Mesenchymal stem cell (in vitro differentiated cells and primary cell): ENCODE measurements at regions not wholly inside any gene's neighbourhood (a gene's known extent, or its start where the extent isn't known, plus 50 kb on each side); places are given as distances from the start of the nearest gene placed in this dataset.

Experiments used
- DNase-seq: peaks from one replicate; pipeline ENCODE4 v3.0.0-alpha.2; 2013
- H2AFZ ChIP-seq: one replicate; pipeline ENCODE4 v1.6.1; 2013; ENCODE audit warnings: low read depth, mild to moderate bottlenecking, control low read depth, inconsistent platforms, low read length, moderate library complexity
- H2AK5ac ChIP-seq: 2 replicates; pipeline ENCODE4 v1.6.1; 2013; ENCODE audit warnings: low read length, moderate library complexity, mild to moderate bottlenecking, inconsistent platforms; ENCODE audit not compliant: severe bottlenecking
- H2BK120ac ChIP-seq: one replicate; pipeline ENCODE4 v1.6.1; 2013; ENCODE audit warnings: low read depth, mild to moderate bottlenecking, inconsistent platforms, low read length, moderate library complexity
- H2BK12ac ChIP-seq, 2 experiments: one replicate each; pipeline ENCODE4 v1.6.1; 2013; ENCODE audit warnings: inconsistent platforms in 2 of 2, low read length in 2 of 2, mild to moderate bottlenecking in 2 of 2, moderate library complexity in 2 of 2, control low read depth in 1 of 2
- H2BK15ac ChIP-seq: one replicate; pipeline ENCODE4 v1.6.1; 2013; ENCODE audit warnings: mild to moderate bottlenecking, low read depth, inconsistent platforms; ENCODE audit not compliant: poor library complexity, severe bottlenecking
- H2BK5ac ChIP-seq: 2 replicates; pipeline ENCODE4 v1.6.1; 2013; ENCODE audit warnings: low read depth, mild to moderate bottlenecking, low read length, control low read depth, inconsistent platforms; ENCODE audit not compliant: poor library complexity, severe bottlenecking
- H3K14ac ChIP-seq, 2 experiments: one replicate each; pipeline ENCODE4 v1.6.1; 2013; ENCODE audit warnings: inconsistent platforms in 2 of 2, low read length in 2 of 2, control low read depth in 1 of 2, mild to moderate bottlenecking in 1 of 2, moderate library complexity in 1 of 2
- H3K18ac ChIP-seq, 2 experiments: one replicate each; pipeline ENCODE4 v1.6.1; 2013; ENCODE audit warnings: inconsistent platforms in 2 of 2, low read length in 2 of 2, control low read depth in 1 of 2, low read depth in 1 of 2, mild to moderate bottlenecking in 1 of 2
- H3K23ac ChIP-seq, 2 experiments: one replicate each; pipeline ENCODE4 v1.6.1; 2013; ENCODE audit warnings: inconsistent platforms in 2 of 2, low read length in 2 of 2, mild to moderate bottlenecking in 2 of 2, moderate library complexity in 2 of 2, control low read depth in 1 of 2
- H3K27ac ChIP-seq: 2 replicates; pipeline ENCODE4 v1.5.1; 2013; ENCODE audit warnings: mild to moderate bottlenecking, moderate library complexity, low read length, control low read depth, inconsistent platforms; ENCODE audit not compliant: poor library complexity, severe bottlenecking
- H3K27me3 ChIP-seq, 2 experiments: 2 replicates each; pipeline versions ENCODE4 v1.6.1 to v1.7.0; 2013; ENCODE audit warnings: low read length in 2 of 2, mild to moderate bottlenecking in 2 of 2, moderate library complexity in 2 of 2, control low read depth in 1 of 2, inconsistent platforms in 1 of 2; ENCODE audit not compliant: control insufficient read depth in 1 of 2, insufficient read depth in 1 of 2
- H3K36me3 ChIP-seq, 2 experiments: 2 replicates each; pipeline versions ENCODE4 v1.6.1 to v1.7.0; 2013; ENCODE audit warnings: low read length in 2 of 2, control low read depth in 1 of 2, inconsistent platforms in 1 of 2, low read depth in 1 of 2, mild to moderate bottlenecking in 1 of 2; ENCODE audit not compliant: insufficient read depth in 2 of 2, control insufficient read depth in 1 of 2
- H3K4ac ChIP-seq, 2 experiments: one replicate each; pipeline ENCODE4 v1.6.1; 2013; ENCODE audit warnings: inconsistent platforms in 2 of 2, low read length in 2 of 2, mild to moderate bottlenecking in 2 of 2, moderate library complexity in 2 of 2, control low read depth in 1 of 2, low read depth in 1 of 2
- H3K4me1 ChIP-seq: 2 replicates; pipeline ENCODE4 v1.6.1; 2013; ENCODE audit warnings: low read depth, low read length, control low read depth; ENCODE audit not compliant: control insufficient read depth, insufficient read depth
- H3K4me2 ChIP-seq: 2 replicates; pipeline ENCODE4 v1.6.1; 2013; ENCODE audit warnings: low read length, mild to moderate bottlenecking, inconsistent platforms; ENCODE audit not compliant: poor library complexity, severe bottlenecking
- H3K4me3 ChIP-seq, 2 experiments: 2 replicates each; pipeline versions ENCODE4 v1.5.1 to v1.7.0; 2013; ENCODE audit warnings: low read length in 2 of 2, mild to moderate bottlenecking in 2 of 2, control low read depth in 1 of 2, low read depth in 1 of 2; ENCODE audit not compliant: insufficient read depth in 1 of 2
- H3K79me1 ChIP-seq: replicated peaks from 2 replicates; pipeline ENCODE4 v1.6.1; 2013; ENCODE audit warnings: mild to moderate bottlenecking, control low read depth, low read length, inconsistent platforms; ENCODE audit not compliant: poor library complexity, severe bottlenecking
- H3K9ac ChIP-seq: 2 replicates; pipeline ENCODE4 v1.7.0; 2013; ENCODE audit warnings: mild to moderate bottlenecking, low read length, moderate library complexity
- H3K9me3 ChIP-seq: 2 replicates; pipeline ENCODE4 v1.7.0; 2013; ENCODE audit warnings: mild to moderate bottlenecking, low read length; ENCODE audit not compliant: control insufficient read depth
- H4K8ac ChIP-seq: one replicate; pipeline ENCODE4 v1.6.1; 2013; ENCODE audit warnings: inconsistent platforms, mild to moderate bottlenecking, low read length, moderate library complexity
- H4K91ac ChIP-seq: one replicate; pipeline ENCODE4 v1.6.1; 2013; ENCODE audit warnings: mild to moderate bottlenecking, low read length, inconsistent platforms
- WGBS: methylation state at CpG from one replicate; pipeline ENCODE4 v1.1.7; 2013; ENCODE audit warnings: mixed read lengths; 5-methylcytosine and 5-hydroxymethylcytosine counted together

GRCh38 chr14:44820230-44820964, 141.3 kb downstream of the KLHL28 start:
- Histone ChIP-seq H4K91ac (no peak overlapping the region), H3K4me1 (no peaks in the 10 kb centered on the region), H3K18ac (peak overlapping the region in 1 of 2 experiments; percentile 44), H3K9ac (no peak overlapping the region), H2BK15ac (no peak overlapping the region), H3K27ac (no peak overlapping the region), H2BK12ac (no peak overlapping the region), H2BK5ac (no peak overlapping the region), H3K4me3 (no peak overlapping the region), H3K4ac (no peak overlapping the region), H4K8ac (no peak overlapping the region), H3K9me3 (no peaks in the 10 kb centered on the region), H2AK5ac (no peak overlapping the region), H2AFZ (no peak overlapping the region), H3K27me3 (no peaks in the 10 kb centered on the region), H3K14ac (peak overlapping the region in 1 of 2 experiments; percentile 22), H3K79me1 (no peaks in the 10 kb centered on the region), H2BK120ac (no peak overlapping the region), H3K23ac (no peak overlapping the region), H3K4me2 (no peak overlapping the region), H3K36me3 (no peaks in the 10 kb centered on the region)
- 60% methylated on average over 5 of the region's 5 CpGs for WGBS
- peak; percentile 1 for DNase-seq

- H3K23ac ChIP-seq: no peak overlapping the region
- 78% methylated on average over 2 of the region's 2 CpGs for WGBS
- no peaks in the 10 kb centered on the region for H3K79me1 ChIP-seq
- H2AFZ ChIP-seq: no peak overlapping the region
- H3K18ac ChIP-seq: no peak overlapping the region
- H3K14ac ChIP-seq: no peak overlapping the region
- H3K4ac ChIP-seq: no peak overlapping the region
- H3K9ac ChIP-seq: no peak overlapping the region
- H3K4me1 ChIP-seq: no peaks in the 10 kb centered on the region
- no peak overlapping the region for H2AK5ac ChIP-seq
- no peaks in the 10 kb centered on the region for H3K27me3 ChIP-seq
- H3K9me3 ChIP-seq: no peaks in the 10 kb centered on the region
- H2BK12ac ChIP-seq: no peak overlapping the region
- no peaks in the 10 kb centered on the region for H3K36me3 ChIP-seq
- DNase-seq: no peak
- no peak overlapping the region for H2BK15ac ChIP-seq
- no peak overlapping the region for H4K91ac ChIP-seq
- H2BK5ac ChIP-seq: no peak overlapping the region
- H2BK120ac ChIP-seq: no peak overlapping the region
- H3K27ac ChIP-seq: no peak overlapping the region
- H3K4me2 ChIP-seq: no peak overlapping the region
- H4K8ac ChIP-seq: no peak overlapping the region
- no peak overlapping the region for H3K4me3 ChIP-seq
Observed at GRCh38 chr14:44814196-44814595, 147.6 kb downstream of the KLHL28 start.

DNA sequence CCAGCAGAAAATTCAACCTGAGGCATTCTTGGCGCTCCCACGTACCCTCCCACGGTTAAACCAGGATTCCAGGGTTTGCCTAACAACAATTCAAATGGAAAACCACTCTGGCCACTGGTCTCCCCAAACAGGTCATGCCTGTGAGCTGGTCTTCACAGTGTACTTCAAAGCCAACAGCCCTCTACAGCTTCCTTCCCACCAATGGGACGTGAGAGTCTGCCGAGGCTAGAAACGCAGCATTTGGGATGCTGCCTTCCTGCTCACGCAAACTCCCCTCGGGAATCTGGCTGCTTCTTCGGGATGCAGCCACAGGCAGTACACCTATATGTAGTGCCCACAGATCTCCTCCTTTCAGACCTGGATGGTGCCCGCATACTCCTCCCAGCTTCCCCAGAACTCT, 149.1 kb downstream of the KLHL28 start:
- Histone ChIP-seq H3K4ac (no peak overlapping the region), H3K4me3 (no peak overlapping the region), H3K14ac (no peak overlapping the region), H3K4me1 (no peaks in the 10 kb centered on the region), H3K9me3 (no peaks in the 10 kb centered on the region), H3K18ac (no peak overlapping the region), H2AK5ac (no peak overlapping the region), H3K79me1 (no peaks in the 10 kb centered on the region), H4K91ac (no peak overlapping the region), H2BK15ac (no peak overlapping the region), H2BK120ac (no peak overlapping the region), H3K36me3 (no peaks in the 10 kb centered on the region), H3K4me2 (no peak overlapping the region), H2BK12ac (no peak overlapping the region), H3K23ac (no peak overlapping the region), H3K27me3 (no peaks in the 10 kb centered on the region), H3K9ac (no peak overlapping the region), H2AFZ (no peak overlapping the region), H4K8ac (peak overlapping the region; percentile 49), H3K27ac (no peak overlapping the region), H2BK5ac (no peak overlapping the region)
- WGBS: 80% methylated on average over 10 of the region's 10 CpGs
- no peak for DNase-seq

GRCh38 chr14:44804391-44804790, 157.4 kb downstream of the KLHL28 start:
- H3K4me3 ChIP-seq: no peak overlapping the region
- no peak overlapping the region for H3K27ac ChIP-seq
- no peak overlapping the region for H2AK5ac ChIP-seq

More at GRCh38 chr14:44804391-44804790, 157.4 kb downstream of the KLHL28 start:
- Histone ChIP-seq H4K91ac (no peak overlapping the region), H3K9me3 (no peaks in the 10 kb centered on the region), H2BK15ac (no peak overlapping the region), H3K9ac (no peak overlapping the region), H3K18ac (no peak overlapping the region), H3K4ac (no peak overlapping the region), H2BK5ac (no peak overlapping the region), H2BK120ac (no peak overlapping the region), H3K14ac (no peak overlapping the region), H3K36me3 (no peaks in the 10 kb centered on the region), H2AFZ (no peak overlapping the region), H4K8ac (no peak overlapping the region), H3K4me1 (no peaks in the 10 kb centered on the region), H3K4me2 (no peak overlapping the region), H3K27me3 (no peaks in the 10 kb centered on the region), H3K23ac (no peak overlapping the region), H3K79me1 (no peaks in the 10 kb centered on the region), H2BK12ac (no peak overlapping the region)
- DNase-seq: no peak
